HEK293T (cell line): ENCODE measurements at regions not wholly inside any gene's neighbourhood (a gene's known extent, or its start where the extent isn't known, plus 50 kb on each side); places are given as distances from the start of the nearest gene placed in this dataset.
"Not testable (repeated sequence)": the region's sequence is repeated elsewhere in the genome, so short reads cannot be mapped to it uniquely, and the experiment has no call there.

Experiments used
- ARNT ChIP-seq: fragments of 450-650 bp; IDR thresholded peaks from 2 replicates; pipeline ENCODE4 v1.6.1; 2017; ENCODE audit warnings: mild to moderate bottlenecking
- BHLHE40 ChIP-seq: fragments of 450-650 bp; IDR thresholded peaks from 2 replicates; pipeline ENCODE4 v1.6.1; 2016; ENCODE audit warnings: mild to moderate bottlenecking, moderate library complexity, borderline replicate concordance
- CTBP1 ChIP-seq: fragments of 450-650 bp; IDR thresholded peaks from 2 replicates; pipeline ENCODE4 v1.6.1; 2016; ENCODE audit warnings: borderline replicate concordance
- ELF4 ChIP-seq: fragments of 450-650 bp; IDR thresholded peaks from 2 replicates; pipeline ENCODE4 v1.6.1; 2017; ENCODE audit warnings: antibody characterized with exemption
- FOXA1 ChIP-seq: fragments of 450-650 bp; IDR thresholded peaks from 2 replicates; pipeline ENCODE4 v1.6.1; 2016; ENCODE audit warnings: mild to moderate bottlenecking
- FOXM1 ChIP-seq: fragments of 450-650 bp; IDR thresholded peaks from 2 replicates; pipeline ENCODE4 v1.6.1; 2017; ENCODE audit warnings: mild to moderate bottlenecking, borderline replicate concordance
- LEF1 ChIP-seq: fragments of 450-650 bp; IDR thresholded peaks from 2 replicates; pipeline ENCODE4 v1.6.1; 2017; ENCODE audit warnings: mild to moderate bottlenecking, borderline replicate concordance
- NFRKB ChIP-seq: fragments of 450-650 bp; IDR thresholded peaks from 2 replicates; pipeline ENCODE4 v1.6.1; 2016; ENCODE audit warnings: mild to moderate bottlenecking, moderate library complexity
- SP1 ChIP-seq: fragments of 450-650 bp; IDR thresholded peaks from 2 replicates; pipeline ENCODE4 v1.6.1; 2017
- TARDBP ChIP-seq: fragments of 450-650 bp; IDR thresholded peaks from 2 replicates; pipeline ENCODE4 v1.6.1; 2016
- ZNF384 ChIP-seq: fragments of 450-650 bp; IDR thresholded peaks from 2 replicates; pipeline ENCODE4 v1.6.1; 2016
- TF ChIP-seq, protein P1 (sequence below): fragments of 450-650 bp; IDR thresholded peaks from 2 replicates; pipeline ENCODE4 v1.6.1; 2016

DNA sequence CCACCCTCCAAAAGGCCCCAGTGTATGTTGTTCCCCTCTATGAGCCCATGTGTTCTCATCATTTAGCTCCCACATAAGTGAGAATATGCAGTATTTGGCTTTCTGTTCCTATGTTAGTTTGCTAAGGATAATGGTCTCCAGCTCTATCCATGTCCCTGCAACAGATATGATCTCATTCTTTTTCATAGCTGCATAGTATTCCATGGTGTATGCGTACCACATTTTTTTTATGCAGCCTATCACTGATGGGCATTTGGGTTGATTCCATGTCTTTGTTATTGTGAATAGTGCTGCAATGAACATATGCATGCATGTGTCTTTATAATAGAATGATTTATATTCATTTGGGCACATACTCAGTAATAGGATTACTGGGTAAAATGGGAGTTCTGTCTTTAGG lies 73.9 kb upstream of the ZNF81 start:
- not testable (repeated sequence) for TF ChIP-seq FOXM1, CTBP1, LEF1, ARNT, TARDBP, ZNF384, ELF4, SP1, BHLHE40, FOXA1, NFRKB
- TF ChIP-seq, protein P1, sequence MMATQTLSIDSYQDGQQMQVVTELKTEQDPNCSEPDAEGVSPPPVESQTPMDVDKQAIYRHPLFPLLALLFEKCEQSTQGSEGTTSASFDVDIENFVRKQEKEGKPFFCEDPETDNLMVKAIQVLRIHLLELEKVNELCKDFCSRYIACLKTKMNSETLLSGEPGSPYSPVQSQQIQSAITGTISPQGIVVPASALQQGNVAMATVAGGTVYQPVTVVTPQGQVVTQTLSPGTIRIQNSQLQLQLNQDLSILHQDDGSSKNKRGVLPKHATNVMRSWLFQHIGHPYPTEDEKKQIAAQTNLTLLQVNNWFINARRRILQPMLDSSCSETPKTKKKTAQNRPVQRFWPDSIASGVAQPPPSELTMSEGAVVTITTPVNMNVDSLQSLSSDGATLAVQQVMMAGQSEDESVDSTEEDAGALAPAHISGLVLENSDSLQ = not testable (repeated sequence)
